Gastrocnemius medialis (tissue), 4 donors: ENCODE measurements at regions not wholly inside any gene's neighbourhood (a gene's known extent, or its start where the extent isn't known, plus 50 kb on each side); places are given as distances from the start of the nearest gene placed in this dataset.

Experiments
- ATAC-seq, 2 donors: fragments of 150-250 bp; one replicate each; pipeline ENCODE4 v1.9.1; 2016
- DNase-seq, 2 donors: peaks; one replicate each; pipeline ENCODE4 v3.0.0-alpha.2; 2019
- H3K27ac ChIP-seq, 4 donors: fragments of 200-600 bp; sonication (generic); 1 replicate in 1 of 4; 2 replicates in 3 of 4; pipeline ENCODE4 v1.5.1; 2016 to 2018; ENCODE audit warnings: mild to moderate bottlenecking in 2 of 4, moderate library complexity in 1 of 4
- H3K27me3 ChIP-seq, 3 donors: fragments of 200-600 bp; sonication (generic) in 2 of 3; 1 replicate in 1 of 3; 2 replicates in 2 of 3; pipeline versions ENCODE4 v1.5.1 to v1.6.0; 2016 to 2019; ENCODE audit warnings: mild to moderate bottlenecking in 1 of 3, moderate library complexity in 1 of 3
- H3K36me3 ChIP-seq, 2 donors: fragments of 200-600 bp; sonication (generic) in 1 of 2; one replicate each; pipeline ENCODE4 v1.5.1; 2017 to 2018
- H3K4me1 ChIP-seq, 2 donors: fragments of 200-600 bp; sonication (generic) in 1 of 2; one replicate each; pipeline ENCODE4 v1.5.1; 2016 to 2017; ENCODE audit warnings: mild to moderate bottlenecking in 2 of 2
- H3K4me3 ChIP-seq, 4 donors: fragments of 200-600 bp; sonication (generic) in 3 of 4; 1 replicate in 1 of 4; 2 replicates in 3 of 4; pipeline ENCODE4 v1.5.1; 2016 to 2019; ENCODE audit warnings: mild to moderate bottlenecking in 2 of 4
- H3K9me3 ChIP-seq, 3 donors: fragments of 200-600 bp; sonication (generic) in 2 of 3; 1 replicate in 1 of 3; 2 replicates in 2 of 3; pipeline ENCODE4 v1.5.1; 2016 to 2019
- POLR2A ChIP-seq, 2 donors: fragments of 450-650 bp; IDR thresholded peaks; one replicate each; pipeline ENCODE4 v1.6.1; 2017; ENCODE audit warnings: antibody characterized with exemption in 2 of 2, mild to moderate bottlenecking in 2 of 2, moderate library complexity in 2 of 2
- in situ Hi-C, 4 donors: fragments of 200-750 bp; cut with MboI; loops; one replicate each; pipeline versions ENCODE4 v1.15.0 to v1.8.0; 2017; ENCODE audit warnings: low sequenced_read_pairs in 4 of 4
- intact Hi-C: fragments of 100-400 bp; cut with DNase I; formaldehyde crosslinking; loops from one replicate; pipeline ENCODE4 v1.15.1; 2023; ENCODE audit warnings: low total_unique reads
- TF ChIP-seq, protein P1 (sequence below), 5 experiments: fragments of 450-650 bp in 3 of 5; fragments of 200-600 bp in 2 of 5; sonication (generic) in 2 of 5; IDR thresholded peaks in 4 of 5; conservative IDR thresholded peaks in 1 of 5; 1 replicate in 4 of 5; 2 replicates in 1 of 5; pipeline ENCODE4 v1.5.1; 2016 to 2019; ENCODE audit warnings: antibody characterized with exemption in 5 of 5, mild to moderate bottlenecking in 3 of 5, moderate library complexity in 3 of 5

DNA sequence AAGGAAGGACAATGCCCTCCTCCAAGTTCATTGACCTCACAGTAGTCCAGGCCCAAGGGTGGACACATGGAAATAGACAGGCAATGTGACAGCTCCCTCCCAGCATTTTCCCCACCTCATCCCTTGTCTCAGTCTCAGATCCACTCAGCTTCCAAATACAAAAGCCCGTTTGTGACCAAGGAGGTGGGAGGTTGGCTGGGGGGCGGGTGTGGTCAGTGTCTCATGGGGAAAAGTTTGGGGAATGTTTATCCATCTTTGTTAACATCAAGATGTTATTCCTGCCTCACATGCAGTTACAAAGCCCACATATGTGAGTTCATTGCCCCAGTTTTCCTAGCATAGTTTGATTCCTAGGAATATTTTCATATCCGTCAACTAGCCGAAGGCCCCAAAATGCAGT, 338.5 kb upstream of the PPP2R3A start:
- Histone ChIP-seq H3K36me3 (no peaks in the 10 kb centered on the region), H3K4me3 (no peak overlapping the region), H3K9me3 (no peaks in the 10 kb centered on the region), H3K27me3 (no peaks in the 10 kb centered on the region), H3K4me1 (peaks cover 17 to 18% of the 10 kb centered on the region in 2 donors), H3K27ac (no peak overlapping the region)
- TF ChIP-seq, protein P1, sequence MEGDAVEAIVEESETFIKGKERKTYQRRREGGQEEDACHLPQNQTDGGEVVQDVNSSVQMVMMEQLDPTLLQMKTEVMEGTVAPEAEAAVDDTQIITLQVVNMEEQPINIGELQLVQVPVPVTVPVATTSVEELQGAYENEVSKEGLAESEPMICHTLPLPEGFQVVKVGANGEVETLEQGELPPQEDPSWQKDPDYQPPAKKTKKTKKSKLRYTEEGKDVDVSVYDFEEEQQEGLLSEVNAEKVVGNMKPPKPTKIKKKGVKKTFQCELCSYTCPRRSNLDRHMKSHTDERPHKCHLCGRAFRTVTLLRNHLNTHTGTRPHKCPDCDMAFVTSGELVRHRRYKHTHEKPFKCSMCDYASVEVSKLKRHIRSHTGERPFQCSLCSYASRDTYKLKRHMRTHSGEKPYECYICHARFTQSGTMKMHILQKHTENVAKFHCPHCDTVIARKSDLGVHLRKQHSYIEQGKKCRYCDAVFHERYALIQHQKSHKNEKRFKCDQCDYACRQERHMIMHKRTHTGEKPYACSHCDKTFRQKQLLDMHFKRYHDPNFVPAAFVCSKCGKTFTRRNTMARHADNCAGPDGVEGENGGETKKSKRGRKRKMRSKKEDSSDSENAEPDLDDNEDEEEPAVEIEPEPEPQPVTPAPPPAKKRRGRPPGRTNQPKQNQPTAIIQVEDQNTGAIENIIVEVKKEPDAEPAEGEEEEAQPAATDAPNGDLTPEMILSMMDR (IDR thresholded peaks at IDR 0.05 in 4 of 5, conservative IDR thresholded peaks at IDR 0.05 in 1 of 5): no peak
- no peak for TF ChIP-seq POLR2A (IDR thresholded peaks at IDR 0.05)
- in situ Hi-C loops: no loop called here
- intact Hi-C loops: no loop called here
- ATAC-seq: no peak
- DNase-seq: no peak

DNA sequence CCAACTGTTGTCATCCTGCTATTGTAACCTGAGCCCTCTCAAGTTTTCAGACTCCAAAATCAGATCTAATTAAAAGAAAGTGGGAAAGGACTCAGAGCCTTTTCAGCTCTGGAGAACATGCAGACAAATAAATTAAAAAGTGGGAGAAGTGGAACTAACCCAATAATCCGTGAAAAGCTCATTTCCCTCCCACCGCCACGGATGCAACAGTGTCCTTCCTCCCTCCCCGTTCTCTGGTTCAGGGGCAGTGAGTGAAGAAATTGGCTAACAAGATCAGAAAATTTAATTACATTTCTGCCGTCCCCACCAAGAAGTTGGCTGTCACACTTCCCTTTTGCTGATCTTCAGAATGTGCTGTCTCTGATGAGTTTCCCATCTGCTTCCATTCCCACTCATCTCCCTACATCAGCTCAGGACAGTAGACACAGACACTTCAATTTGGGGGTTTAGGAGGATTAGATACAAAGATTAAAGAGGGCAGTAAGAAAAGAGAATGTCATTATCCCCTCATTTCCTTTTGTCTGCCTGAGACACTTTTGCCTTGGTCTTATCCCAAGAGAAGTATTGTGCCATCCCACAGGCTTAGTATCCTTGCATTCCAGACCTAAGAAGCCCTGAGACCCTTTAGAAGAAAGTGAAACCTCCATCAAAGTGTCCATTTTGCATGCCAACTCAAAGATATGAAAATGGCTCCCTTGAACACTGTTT, 335.7 kb upstream of the PPP2R3A start:
- intact Hi-C loops: no loop called here
- H3K27ac ChIP-seq: no peak overlapping the region
- H3K4me1 ChIP-seq: no peaks in the 10 kb centered on the region
- TF ChIP-seq, protein P1 (IDR thresholded peaks at IDR 0.05 in 4 of 5, conservative IDR thresholded peaks at IDR 0.05 in 1 of 5): no peak
- no peak for TF ChIP-seq POLR2A (IDR thresholded peaks at IDR 0.05)
- no peak overlapping the region for H3K4me3 ChIP-seq
- H3K9me3 ChIP-seq: no peaks in the 10 kb centered on the region
- H3K36me3 ChIP-seq: no peaks in the 10 kb centered on the region
- H3K27me3 ChIP-seq: no peaks in the 10 kb centered on the region
- ATAC-seq (no peak), DNase-seq (no peak)
- in situ Hi-C loops: no loop called here

DNA sequence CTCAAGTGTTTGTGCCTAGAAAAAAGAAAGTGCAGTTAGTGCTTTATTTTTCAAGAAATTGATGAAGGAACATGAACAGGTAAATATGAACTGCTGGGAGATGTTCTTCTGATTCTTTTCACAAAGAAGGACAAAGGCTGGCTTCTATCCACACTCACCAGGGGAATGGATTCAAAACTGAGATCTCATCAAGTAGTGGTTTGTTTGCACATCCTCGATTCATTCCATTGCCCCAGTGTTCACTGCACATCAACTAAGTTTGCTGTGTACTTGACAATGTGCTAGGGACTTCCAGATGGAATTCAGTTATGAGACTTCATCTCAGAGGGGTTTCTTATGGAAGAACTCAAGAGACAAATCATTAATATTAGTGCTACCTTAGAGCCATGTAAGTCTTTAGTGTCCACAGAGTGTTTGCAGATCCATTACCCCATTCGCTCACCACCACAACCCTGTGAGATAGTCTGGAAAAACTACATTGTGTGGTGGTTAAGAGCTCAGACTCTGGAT, 332.9 kb upstream of the PPP2R3A start:
- Histone ChIP-seq H3K27ac (no peak overlapping the region), H3K9me3 (no peaks in the 10 kb centered on the region), H3K36me3 (no peaks in the 10 kb centered on the region), H3K27me3 (no peaks in the 10 kb centered on the region), H3K4me3 (no peak overlapping the region), H3K4me1 (no peaks in the 10 kb centered on the region)
- in situ Hi-C loops (no loop called here), intact Hi-C loops (no loop called here)
- ATAC-seq: no peak
- no peak for TF ChIP-seq POLR2A (IDR thresholded peaks at IDR 0.05)
- TF ChIP-seq, protein P1 (IDR thresholded peaks at IDR 0.05 in 4 of 5, conservative IDR thresholded peaks at IDR 0.05 in 1 of 5): no peak
- DNase-seq: no peak

DNA sequence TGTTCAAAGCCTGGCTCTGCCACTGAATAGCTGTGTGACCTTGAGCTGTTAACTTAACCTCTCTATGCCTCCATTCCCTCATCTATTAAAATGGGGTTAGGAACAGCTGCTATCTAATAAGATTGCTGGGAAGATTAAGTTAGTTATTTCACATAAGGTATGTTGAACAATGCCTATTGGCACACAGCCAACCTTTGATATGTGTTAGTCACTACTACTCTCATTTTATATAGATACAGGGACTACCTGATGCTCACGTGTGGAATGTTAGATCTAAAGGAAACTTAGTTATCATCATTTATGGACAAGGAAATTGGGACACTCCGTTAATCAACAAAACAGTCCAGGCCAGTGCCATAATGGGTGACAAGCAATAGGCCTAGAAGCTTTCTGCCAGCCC, 332.4 kb upstream of the PPP2R3A start:
- in situ Hi-C loops: no loop called here
- ATAC-seq (no peak), DNase-seq (no peak)
- Histone ChIP-seq H3K9me3 (no peaks in the 10 kb centered on the region), H3K36me3 (no peaks in the 10 kb centered on the region), H3K4me3 (no peak overlapping the region), H3K4me1 (no peaks in the 10 kb centered on the region), H3K27ac (no peak overlapping the region), H3K27me3 (no peaks in the 10 kb centered on the region)
- intact Hi-C loops: no loop called here
- TF ChIP-seq POLR2A (IDR thresholded peaks at IDR 0.05): no peak
- TF ChIP-seq, protein P1 (IDR thresholded peaks at IDR 0.05 in 4 of 5, conservative IDR thresholded peaks at IDR 0.05 in 1 of 5): no peak

DNA sequence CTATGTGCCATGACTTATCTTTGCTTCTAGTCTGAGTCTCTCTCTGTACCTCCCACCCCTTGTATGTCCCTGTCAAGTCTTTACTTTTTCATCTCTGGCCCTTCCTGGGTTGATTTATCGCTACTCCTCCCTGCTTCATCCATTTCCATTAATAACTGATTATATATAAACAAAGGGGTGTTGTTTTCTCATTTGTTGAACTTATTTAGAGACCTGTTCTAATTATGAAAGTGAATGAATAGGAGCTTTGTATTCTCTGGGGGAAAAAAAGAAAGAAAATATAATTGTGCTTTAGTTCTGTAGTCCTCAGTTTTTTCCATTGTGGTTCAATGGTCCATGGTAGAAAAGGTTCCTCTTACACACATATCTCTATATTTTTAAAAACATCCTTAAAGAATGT, 328.9 kb upstream of the PPP2R3A start:
- Histone ChIP-seq H3K27me3 (no peaks in the 10 kb centered on the region), H3K36me3 (no peaks in the 10 kb centered on the region), H3K4me1 (no peaks in the 10 kb centered on the region), H3K4me3 (no peak overlapping the region), H3K9me3 (no peaks in the 10 kb centered on the region), H3K27ac (no peak overlapping the region)
- DNase-seq (no peak), ATAC-seq (no peak)
- intact Hi-C loops: no loop called here
- in situ Hi-C loops: no loop called here
- no peak for TF ChIP-seq POLR2A (IDR thresholded peaks at IDR 0.05)
- TF ChIP-seq, protein P1 (IDR thresholded peaks at IDR 0.05 in 4 of 5, conservative IDR thresholded peaks at IDR 0.05 in 1 of 5): no peak
